ENCODE measurements at regions not wholly inside any gene's neighbourhood (a gene's known extent, or its start where the extent isn't known, plus 50 kb on each side); places are given as distances from the start of the nearest gene placed in this dataset.
"Not testable (repeated sequence)": the region's sequence is repeated elsewhere in the genome, so short reads cannot be mapped to it uniquely, and the experiment has no call there.

DNA sequence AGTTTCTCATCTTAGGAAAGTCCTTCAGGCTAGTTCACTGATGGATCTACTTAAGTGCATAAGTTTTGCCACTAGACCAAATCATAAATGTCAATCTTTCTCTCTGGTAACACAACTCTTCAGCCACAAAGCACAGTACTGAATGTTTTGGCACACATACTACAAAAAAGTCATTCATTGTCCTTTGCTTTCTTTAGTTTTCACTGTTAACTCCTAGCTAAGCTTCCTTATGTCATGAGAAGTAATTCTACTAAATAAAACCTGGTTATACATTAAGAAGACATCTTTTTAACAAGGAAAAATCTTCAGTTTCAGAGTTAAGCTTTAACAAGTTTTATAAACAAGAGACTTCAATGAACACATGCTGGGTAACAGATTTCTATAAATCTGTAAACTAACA, 379.2 kb upstream of the NFIA start:
- DNase-seq = no peak

DNA sequence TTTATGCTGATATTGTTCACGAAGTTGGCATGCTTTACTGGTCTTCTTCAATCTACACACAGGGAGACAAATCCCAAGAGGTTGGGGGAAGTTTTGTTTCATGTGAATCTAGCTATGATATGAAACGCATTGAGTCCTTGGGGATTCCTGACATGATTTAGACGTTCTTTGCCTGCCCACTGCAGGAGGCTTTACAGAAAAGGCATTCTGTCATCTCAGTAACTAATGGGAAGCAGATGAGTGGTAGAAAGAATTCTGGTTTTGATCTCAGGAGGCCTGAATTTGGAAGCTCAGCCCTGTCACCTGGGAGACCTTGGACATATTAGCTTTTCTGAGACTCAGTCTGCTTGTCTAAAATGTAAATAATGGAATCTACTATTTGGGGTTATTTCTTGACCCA, 383.0 kb upstream of the NFIA start:
- no peak for DNase-seq

DNA sequence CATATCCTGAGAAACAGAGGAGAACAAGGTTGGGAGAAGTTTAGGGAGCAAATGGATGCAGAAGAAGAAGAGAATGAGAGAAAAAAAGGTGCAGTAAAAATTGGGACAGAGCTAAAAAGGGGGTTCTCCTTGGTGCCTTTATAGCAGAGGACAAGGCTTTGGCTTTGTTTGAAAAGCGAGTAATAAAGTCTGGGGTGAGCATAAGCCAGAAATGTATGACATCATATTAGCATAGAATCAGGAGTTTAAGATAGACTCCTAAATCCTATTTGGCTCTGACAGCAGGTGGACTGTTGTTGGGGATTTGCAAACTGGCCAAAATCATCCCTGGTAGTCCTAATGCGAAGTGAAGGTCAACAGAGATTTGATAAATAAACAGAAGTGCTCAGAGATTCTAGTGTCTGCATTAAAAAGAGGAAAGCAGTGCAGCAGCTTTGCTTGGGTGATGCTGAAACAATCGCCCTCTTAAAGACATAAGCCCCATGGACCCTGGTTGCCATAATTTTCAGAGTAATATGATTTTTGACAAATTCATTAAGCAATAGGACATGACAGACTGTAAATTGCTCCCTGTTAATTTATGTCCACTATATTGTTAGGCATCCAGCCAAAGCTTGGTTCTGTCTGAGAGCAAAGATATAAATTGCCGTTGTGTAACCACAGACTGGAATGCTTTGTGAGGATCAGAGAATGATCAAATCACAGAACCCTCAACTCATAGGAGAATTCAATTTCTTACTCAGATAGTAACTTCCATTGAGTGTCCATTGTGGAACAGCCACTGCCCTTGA, 385.0 kb upstream of the NFIA start:
- DNase-seq = no peak

DNA sequence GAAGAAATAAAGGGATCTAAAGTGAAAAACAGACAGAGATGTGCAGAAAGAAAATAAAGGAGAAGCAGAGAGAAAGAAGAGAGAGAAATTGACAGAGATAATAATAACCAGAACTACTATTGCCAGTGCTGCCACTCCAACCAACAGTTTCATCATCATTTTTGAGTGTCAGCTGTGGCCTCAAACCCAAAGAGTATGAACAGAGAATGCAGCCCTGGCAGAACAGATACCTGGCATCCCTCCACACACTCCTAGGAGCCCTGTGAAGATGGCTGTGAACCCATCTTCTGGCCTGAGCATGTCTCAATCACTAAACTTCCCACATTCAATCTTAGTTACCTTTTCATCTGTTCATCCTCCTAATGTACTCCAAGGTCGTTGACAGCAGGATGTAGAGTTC, 385.8 kb upstream of the NFIA start:
- no peak for DNase-seq

DNA sequence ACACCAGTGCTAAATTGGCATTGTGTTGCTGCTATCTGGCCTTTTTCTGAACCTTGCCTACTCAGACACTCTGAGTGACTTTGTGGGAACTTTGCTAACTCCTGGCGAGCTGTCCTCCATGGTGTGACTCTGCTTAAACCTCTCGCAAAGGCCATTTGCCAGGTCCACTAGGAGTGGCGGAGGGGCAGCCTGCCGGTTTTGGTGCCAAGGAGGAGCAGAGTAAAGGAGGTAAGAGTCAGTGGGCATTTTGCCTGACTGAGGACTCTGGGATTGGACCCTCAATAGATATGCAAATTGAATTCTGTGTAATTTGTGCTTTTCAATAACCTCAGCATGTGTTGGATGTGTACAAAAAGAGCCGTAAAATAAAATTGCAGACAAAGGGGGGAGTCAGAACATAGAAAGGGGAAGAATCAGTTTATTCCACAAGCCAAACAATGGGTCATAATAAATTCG, 386.6 kb upstream of the NFIA start:
- no peak for DNase-seq

DNA sequence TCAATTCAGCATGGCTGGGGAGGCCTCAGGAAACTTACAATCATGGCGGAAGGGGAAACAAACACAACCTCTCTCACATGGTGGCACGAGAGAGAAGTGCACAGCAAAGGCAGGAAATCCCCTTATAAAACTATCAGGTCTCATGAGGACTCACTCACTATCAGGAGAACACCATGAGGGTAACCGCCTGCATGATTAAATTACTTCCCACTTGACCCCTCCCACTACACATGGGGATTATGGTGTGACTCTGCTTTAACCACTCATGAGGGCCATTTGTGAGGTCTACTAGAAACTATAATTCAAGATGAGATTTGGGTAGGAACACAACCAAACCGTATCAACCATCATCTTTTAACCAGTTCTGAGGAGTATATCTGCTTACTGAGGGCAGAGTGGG, 387.4 kb upstream of the NFIA start:
- DNase-seq = no peak

DNA sequence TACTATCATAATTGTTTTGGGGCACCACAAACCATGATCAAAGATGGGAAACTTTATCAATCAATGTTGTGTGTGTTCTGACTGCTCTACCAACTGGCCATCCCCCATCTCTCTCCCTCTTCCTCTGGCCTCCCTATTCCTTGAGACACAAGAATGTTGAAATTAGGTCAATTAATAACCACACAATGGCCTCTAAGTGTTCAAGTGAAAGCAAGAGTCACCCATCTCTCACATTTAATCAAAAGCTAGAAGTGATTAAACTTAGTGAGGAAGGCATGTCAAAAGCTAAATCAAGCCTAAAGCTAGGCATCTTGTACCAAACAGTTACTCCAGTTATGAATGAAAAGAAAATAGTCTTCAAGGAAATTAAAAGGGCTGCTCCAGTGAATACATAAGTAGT, 390.3 kb upstream of the NFIA start:
- no peak for DNase-seq

DNA sequence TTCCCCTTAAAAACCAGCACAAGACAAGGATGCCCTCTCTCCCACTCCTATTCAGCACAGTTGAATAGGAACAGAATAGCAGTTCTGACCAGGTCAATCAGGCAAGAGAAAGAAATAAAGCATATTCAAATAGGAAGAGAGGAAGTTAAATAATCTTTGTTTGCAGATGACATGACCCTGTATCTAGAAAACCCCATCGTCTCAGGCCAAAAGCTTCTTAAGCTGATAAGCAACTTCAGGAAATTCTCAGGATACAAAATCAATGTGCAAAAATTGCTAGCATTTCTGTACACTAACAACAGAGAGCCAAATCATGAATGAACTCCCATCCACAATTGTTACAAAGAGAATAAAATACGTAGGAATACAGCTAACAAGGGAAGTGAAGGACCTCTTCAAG, 394.1 kb upstream of the NFIA start:
- not testable (repeated sequence) for DNase-seq

DNA sequence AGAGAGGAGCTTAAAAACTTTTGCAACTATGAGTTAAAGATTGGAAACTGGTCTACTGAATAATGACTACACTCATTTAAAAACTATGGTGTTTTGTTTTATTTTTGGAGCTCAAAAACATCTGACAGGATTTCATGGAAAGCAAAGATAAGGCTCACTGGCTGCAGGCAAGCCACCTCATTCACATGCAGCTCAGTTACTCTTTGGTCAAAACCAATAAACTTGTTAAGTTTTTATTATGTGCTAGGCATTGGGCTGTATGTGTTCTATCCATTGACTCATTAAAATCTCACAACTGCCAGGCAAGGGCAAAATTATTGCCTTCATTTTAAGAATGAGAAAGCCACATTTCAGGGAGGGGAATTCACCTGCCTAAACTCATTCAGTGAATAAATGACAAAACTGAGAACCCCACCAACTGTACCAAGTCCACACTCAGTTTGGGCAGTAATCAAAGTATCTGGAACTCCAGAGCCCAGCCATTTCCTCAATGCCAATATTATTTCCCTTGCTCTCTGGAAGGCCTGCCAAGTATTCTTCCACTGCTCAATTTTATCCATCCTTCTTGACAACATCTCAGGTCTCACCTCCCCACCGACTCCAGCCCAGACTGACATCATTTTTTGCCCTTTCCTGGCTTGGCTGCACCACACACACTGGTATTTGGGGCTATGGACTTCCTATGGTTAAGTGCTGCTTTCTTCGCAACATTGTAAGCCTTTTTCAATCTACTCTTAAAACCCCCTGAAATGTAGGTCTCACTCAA, 401.1 kb upstream of the NFIA start:
- DNase-seq = no peak

DNA sequence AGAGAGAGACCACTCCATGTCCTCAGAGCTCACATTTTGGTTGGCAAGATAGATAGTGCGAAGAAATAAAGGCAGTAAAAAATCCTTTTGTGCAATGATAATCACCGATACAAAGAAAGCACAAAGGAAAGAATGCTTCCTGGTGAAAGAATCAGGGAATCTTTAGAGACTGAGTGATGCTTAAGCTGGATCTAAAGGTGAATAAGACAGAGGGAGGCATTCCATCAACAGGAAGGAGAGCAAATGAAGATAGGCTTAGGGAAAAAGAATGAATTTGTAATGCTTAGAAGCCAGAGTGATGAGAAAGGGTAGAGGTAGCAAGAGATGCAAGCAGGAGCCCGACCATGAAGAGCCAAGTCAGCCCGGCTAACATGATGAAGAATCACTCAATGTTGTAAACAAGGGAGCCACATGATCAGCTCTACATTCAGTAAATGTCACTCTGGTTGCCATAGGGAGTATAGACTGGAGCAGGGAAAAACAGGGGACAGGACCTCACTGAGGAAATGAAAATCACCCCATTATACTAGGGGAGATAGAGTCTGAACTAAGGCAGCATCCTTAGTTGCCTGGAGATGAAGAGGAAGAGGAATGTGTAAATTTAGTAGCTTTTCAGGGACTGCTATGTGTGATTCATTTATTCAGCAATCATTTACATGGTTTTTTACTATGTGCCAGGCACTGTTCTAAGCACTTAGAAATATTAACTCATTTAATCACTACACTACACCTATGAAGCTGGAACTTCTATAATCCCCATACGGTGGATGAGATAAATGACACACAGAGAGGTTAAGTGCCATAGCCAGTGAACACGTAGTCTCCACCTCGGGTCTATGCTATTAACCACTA, 402.6 kb upstream of the NFIA start:
- no peak for DNase-seq

DNA sequence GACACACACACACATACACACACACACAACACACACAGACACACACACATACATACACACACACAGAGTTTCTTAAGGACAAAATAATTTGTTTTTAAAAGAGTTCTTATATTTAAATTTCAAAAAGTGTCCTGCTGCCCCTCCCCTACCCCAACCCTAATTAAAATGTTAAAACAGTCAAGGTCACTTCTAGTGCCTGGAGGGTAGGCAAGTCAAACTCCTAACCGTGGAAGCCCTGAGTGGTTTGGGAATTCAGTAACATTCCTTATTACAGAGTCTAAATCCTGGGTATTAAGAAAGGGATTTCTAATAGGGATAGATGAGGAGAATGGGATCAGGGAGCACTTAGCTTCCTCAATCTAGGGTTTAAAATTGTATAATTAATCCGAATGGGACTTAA, 403.6 kb upstream of the NFIA start:
- no peak for DNase-seq

DNA sequence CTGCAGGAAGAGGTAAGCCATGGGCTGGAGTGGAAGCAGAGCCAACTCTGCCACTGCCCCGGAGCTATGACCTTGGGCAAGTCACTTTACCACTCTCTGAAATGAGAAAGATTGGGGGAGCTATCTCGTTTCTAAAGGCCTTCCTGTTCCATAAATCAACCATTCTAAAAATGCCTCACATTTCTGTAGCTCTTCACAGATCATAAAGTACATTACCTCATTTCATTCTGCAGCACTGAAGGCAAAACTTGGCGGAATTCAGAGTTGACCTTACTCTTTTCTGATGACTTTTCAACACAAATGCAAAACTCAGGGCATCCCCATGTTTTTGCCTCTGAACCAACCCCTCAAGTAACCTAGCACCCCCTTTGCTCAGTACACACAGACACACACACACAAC, 404.0 kb upstream of the NFIA start:
- no peak for DNase-seq

DNA sequence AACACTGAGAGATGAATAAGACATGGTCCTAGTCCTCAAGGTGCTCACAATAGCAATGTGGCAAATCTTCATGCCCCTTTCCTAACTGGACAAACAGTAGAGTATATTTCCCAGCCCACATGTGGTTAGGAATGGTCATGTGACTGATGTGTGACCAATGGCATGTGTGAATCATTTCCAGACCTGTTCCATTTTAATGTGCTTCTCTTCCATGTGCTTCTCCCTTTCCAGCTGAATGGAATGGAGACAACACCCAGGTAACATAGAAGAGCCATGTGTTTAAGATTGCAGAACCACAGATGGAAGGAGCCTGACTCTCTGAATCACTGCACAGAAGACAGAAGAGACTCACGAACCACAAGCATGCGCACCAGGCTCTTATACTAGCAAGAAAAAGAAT, 409.9 kb upstream of the NFIA start:
- DNase-seq = no peak

DNA sequence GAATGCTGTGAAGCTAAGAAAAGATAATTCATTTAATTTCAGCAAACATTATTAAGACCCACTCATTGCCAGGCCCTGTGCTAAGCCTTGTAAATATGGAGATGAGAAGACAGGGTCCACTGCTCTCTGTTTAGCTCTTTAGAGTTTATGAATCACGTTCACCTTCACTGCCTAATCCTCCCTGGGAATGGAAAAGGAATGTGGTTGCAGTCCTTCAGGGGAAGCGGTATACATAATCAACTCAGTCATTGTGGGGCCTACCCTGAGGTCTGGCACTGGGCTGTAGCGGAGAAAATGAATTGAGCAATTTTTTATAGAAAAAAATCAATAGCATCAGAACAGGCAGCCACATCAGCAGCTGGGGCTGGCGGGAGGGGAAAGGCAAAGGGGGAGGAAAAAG, 412.1 kb upstream of the NFIA start:
- DNase-seq = no peak

DNA sequence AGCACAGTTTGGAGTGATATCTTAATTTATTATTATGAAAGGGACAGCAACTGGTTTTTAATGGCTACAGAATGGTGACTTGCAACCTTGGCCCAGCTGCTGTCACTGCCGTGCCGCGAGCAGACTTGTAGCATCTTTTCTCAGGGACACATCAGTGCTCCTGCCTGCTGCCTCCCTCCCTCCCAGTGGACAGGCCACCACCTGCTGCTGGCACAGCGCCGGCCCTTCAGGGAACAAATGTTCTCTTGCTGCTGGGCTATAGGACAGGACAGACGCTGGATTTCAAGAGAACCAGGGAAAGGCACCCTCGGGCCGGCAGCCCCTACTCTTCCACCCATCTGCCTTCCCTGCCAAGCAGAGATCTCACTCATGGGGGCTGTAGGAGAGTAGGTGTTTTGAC, 413.8 kb upstream of the NFIA start:
- peak; percentile 40 for DNase-seq

DNA sequence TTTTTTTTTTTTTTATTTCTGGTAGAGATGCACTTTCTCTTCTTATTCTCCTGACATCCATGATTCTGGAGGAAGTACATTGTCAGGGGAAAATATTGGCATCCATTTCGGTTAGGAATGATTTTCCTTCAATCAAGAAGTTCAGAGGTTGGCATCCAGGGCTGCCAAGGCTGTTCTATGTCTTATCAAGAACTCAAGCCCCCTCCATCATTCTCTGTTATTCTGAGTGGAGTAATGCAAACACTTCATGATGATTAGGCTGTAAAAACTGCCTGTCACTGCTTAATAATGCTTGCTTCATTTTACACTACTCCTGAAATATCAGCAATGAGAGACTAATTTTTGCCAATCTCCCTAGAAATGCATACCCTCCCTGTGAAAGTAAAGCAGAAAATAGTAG, 417.1 kb upstream of the NFIA start:
- DNase-seq = no peak

DNA sequence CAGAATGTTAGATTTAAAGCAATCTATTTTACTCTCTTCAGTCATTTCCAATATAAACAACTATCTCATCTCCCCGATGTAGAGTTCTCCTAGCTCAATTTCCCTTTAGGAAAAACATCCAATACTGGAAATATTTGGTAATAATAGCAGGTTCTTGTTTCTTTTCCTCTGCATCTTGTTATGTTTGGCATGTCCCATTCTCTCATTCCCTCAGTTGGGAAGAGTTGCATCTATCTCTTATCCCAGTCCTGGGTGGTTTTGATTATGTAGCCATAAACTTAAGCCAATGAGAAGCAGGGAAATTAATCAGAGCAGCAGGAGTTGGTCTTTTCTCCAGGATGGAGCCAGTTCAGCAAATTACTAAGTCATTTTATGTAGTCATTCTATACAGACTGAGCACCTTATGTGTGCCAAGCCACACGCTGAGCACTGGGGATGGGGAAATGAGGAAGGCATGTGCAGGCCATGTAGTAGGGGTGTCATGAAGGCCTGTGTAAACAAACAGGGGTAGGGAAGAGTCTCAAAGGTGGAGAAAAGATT, 418.2 kb upstream of the NFIA start:
- no peak for DNase-seq

DNA sequence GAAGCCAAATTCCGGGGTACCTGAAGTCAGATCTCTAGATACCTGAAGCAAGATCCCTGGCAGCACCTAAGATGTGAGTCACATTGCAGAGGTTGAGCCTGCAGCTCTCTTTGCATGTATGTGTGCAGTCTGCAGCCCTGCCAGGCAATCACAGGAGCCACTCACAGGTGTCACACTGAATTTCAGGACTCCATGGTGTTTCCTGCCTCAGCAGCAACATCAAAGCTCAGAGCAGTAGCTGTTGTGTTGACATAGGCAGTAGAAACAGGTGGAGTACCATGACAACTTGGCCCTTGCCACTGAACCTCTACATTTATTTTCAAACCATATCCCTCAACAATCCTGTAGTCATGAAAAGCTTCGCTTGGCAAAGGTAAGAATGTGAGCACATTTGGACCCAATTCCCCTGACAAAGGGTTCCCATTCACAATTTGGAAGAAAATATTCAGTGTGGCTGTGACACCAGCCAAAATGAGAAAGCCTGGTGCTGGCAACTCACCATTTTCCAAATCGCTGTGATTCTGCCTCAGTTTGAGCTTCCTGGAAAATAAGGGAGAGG, 419.8 kb upstream of the NFIA start:
- no peak for DNase-seq

DNA sequence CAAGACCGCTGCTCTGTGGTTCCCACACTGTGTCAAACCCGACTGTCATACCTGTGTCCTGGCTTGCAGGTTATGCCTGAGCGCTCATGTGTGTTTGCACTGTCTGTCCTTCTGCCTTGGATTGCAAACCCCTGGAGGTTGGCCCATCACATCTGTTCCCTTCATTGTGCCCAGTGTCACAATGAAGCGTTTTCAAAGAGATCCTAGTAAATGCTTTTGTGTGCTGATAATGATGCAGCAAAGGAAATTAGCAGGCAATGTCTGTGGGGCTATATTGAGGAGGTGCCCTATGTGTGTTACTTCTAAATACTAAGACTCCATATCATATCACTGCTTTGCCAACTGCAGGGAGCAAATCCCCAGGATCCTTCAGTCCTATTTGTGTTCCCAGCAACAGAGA, 424.4 kb upstream of the NFIA start:
- no peak for DNase-seq

DNA sequence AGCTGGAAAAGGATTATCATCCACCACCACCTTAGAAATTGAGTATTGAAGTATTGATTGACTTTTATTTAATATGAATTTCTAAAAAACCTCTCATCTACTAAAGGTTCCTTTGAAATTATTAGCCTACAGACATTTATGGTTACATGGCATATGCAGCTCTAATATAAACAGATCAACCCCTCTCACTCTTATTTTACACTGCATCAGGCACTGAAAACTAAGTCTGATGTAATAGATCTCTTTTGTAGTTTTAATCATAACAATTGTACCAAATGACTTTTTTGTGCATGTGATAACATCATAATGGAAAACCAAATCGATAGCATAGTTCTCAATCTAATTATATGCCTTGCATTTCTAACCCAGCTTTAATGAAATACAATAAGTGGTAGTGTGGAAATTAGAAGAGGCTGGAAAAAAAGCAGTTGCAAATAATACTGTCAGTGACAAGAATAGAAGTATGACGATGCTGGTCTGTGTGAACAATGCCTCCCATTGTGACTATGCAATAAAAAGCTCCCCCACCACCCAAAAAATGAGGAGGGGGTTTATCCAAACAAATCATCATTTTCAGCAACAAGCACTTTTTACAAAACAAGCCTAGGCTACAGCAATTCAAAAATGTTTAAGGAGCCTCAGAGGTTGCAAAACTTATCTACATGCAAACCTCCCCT, 426.5 kb upstream of the NFIA start:
- DNase-seq = no peak

DNA sequence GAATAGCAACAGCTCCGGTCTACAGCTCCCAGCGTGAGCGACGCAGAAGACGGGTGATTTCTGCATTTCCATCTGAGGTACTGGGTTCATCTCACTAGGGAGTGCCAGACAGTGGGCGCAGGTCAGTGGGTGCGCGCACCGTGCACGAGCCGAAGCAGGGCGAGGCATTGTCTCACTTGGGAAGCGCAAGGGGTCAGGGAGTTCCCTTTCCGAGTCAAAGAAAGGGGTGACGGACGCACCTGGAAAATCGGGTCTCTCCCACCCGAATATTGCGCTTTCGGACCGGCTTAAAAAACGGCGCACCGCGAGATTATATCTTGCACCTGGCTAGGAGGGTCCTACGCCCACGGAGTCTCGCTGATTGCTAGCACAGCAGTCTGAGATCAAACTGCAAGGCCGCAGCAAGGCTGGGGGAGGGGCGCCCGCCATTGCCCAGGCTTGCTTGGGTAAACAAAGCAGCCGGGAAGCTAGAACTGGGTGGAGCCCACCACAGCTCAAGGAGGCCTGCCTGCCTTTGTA, 442.3 kb upstream of the NFIA start:
- DNase-seq = not testable (repeated sequence)

DNA sequence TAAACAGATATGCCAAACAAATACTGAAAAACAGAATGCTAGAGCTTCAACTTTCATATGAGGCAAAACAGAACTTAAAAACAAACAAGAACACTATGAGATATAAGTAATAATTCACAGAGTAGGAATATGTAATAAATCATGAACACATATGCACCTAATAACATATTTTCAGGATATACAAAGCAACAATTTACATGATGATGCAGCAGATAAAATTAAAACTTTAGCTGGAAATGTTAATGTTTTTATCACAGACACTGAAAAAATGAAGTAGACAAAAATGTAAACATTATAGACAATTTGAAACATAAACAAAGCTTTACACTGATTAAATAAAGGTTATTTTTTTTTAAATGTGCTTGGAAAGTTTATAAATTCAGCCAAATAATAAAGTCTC, 443.1 kb upstream of the NFIA start:
- no peak for DNase-seq

All from left hindlimb (tissue), 1 donor.